Duodenal mucosa (tissue), 2 donors: ENCODE measurements at regions not wholly inside any gene's neighbourhood (a gene's known extent, or its start where the extent isn't known, plus 50 kb on each side); places are given as distances from the start of the nearest gene placed in this dataset.
"Not testable (repeated sequence)": the region's sequence is repeated elsewhere in the genome, so short reads cannot be mapped to it uniquely, and the experiment has no call there.

ENCODE experiments used
- H3K27ac ChIP-seq: one replicate; pipeline ENCODE4 v1.7.0; 2013; ENCODE audit warnings: low read depth, low read length
- H3K27me3 ChIP-seq, 2 donors: one replicate each; pipeline ENCODE4 v1.7.0; 2013; ENCODE audit warnings: low read length in 2 of 2, control low read depth in 1 of 2; ENCODE audit not compliant: insufficient read depth in 2 of 2, control insufficient read depth in 1 of 2
- H3K36me3 ChIP-seq, 2 donors: one replicate each; pipeline ENCODE4 v1.7.0; 2013; ENCODE audit warnings: low read length in 2 of 2, control low read depth in 1 of 2; ENCODE audit not compliant: insufficient read depth in 2 of 2, control insufficient read depth in 1 of 2
- H3K4me1 ChIP-seq, 2 donors: one replicate each; pipeline ENCODE4 v1.7.0; 2013; ENCODE audit warnings: low read length in 2 of 2, control low read depth in 1 of 2; ENCODE audit not compliant: insufficient read depth in 2 of 2, control insufficient read depth in 1 of 2
- H3K4me3 ChIP-seq, 2 donors: one replicate each; pipeline ENCODE4 v1.7.0; 2013; ENCODE audit warnings: low read length in 2 of 2, low read depth in 1 of 2
- H3K9ac ChIP-seq, 2 donors: one replicate each; pipeline ENCODE4 v1.7.0; 2013; ENCODE audit warnings: low read length in 2 of 2, low read depth in 1 of 2
- H3K9me3 ChIP-seq, 2 donors: one replicate each; pipeline ENCODE4 v1.7.0; 2013; ENCODE audit warnings: low read length in 2 of 2, control low read depth in 1 of 2; ENCODE audit not compliant: control insufficient read depth in 1 of 2

DNA sequence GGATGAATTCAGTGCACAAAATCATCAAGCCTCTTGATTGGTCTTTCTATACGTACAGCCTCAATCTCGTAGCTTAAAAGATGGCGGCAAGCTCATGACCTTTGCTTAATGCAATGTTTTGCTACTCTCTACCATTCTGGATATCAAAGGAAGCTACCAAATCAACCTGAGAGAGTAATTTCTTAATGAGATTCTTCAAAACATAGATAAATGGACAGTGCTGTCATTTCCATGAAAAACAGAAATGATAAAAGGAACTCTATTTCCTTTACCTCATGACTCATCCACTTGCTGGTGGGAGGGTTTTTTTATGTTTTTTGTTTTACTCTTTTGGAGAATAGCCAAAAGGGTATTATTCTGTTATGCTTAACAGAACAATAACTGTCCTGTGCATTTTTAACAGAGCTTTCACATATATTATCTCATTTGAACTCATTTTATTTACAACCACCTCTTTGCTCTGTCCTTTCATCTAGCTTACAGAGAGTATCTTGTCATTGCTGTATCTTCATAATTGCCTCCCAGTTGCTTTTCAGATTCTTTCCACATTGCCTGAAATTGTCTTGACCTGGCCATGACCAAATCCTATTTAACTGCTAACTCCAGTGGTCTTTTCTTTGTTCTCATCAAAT lies 138.6 kb upstream of the GPR101 start:
- Histone ChIP-seq H3K27me3 (no peaks in the 10 kb centered on the region), H3K4me1 (no peaks in the 10 kb centered on the region), H3K36me3 (no peaks in the 10 kb centered on the region), H3K9ac (no peak overlapping the region), H3K27ac (no peak overlapping the region), H3K4me3 (no peak overlapping the region), H3K9me3 (no peaks in the 10 kb centered on the region)

DNA sequence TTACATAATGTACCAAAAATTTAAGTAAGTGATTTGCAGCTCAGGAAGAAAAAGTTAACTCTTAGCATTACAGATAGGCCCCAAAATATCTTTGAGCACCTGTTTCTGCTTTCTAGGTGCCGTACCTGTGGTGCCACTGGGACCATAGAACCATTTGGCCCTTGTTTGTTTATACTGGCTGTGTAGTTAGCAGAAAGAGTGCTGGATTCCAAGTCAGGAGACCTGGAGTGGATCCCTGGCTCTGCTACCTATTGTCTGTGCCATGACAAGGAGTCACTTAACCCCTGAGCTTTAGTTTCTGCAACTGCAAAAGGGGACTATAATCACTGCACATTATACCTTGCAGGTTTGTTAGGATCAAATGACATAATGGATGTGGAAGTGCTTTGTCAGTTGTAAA lies 137.8 kb upstream of the GPR101 start:
- Histone ChIP-seq H3K9me3 (no peaks in the 10 kb centered on the region), H3K27ac (no peak overlapping the region), H3K27me3 (no peaks in the 10 kb centered on the region), H3K4me3 (no peak overlapping the region), H3K36me3 (no peaks in the 10 kb centered on the region), H3K4me1 (no peaks in the 10 kb centered on the region), H3K9ac (no peak overlapping the region)

DNA sequence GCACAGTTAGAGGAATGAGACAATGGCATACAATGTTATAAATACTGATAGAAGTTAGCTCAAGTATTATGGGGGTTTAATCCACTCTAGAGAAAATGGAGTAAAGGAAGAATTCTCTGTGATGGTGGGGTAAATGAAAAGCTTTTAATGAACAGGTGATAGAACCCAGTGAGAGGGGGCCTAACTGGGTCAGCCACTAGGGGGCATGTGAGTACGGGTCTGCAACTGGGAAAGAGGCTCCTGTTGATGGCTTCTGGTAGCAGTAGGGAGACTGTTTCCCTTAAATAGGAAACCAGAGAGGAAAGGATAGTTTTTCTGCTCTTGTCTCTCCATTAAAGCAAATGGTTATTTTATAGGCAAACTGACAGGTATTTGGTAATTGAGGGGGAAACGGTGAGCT lies 132.8 kb upstream of the GPR101 start:
- Histone ChIP-seq H3K4me1 (no peaks in the 10 kb centered on the region), H3K9me3 (no peaks in the 10 kb centered on the region), H3K4me3 (no peak overlapping the region), H3K27me3 (no peaks in the 10 kb centered on the region), H3K9ac (no peak overlapping the region), H3K36me3 (no peaks in the 10 kb centered on the region), H3K27ac (no peak overlapping the region)

DNA sequence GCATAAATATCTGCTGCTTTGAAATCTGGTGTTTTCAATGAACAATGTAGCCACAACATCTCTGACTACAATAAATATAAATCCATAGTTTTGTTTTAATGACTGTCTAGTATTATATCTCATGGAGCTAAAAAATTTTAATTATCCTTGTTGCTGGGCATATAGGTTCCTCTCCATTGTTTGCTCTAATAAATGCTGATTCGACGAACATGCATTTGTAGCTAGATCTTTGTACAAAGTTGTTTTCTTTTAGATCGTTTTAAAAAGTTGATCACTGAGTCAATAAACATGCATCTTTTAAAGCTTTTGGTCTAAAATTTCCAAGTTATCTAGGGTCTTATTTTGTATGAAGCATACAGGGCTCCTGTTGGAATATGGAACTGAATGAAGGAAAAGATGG lies 130.5 kb upstream of the GPR101 start:
- H3K36me3 ChIP-seq = no peaks in the 10 kb centered on the region
- H3K27ac ChIP-seq = no peak overlapping the region
- no peaks in the 10 kb centered on the region for H3K9me3 ChIP-seq
- H3K27me3 ChIP-seq = no peaks in the 10 kb centered on the region
- no peak overlapping the region for H3K9ac ChIP-seq
- no peaks in the 10 kb centered on the region for H3K4me1 ChIP-seq
- no peak overlapping the region for H3K4me3 ChIP-seq

DNA sequence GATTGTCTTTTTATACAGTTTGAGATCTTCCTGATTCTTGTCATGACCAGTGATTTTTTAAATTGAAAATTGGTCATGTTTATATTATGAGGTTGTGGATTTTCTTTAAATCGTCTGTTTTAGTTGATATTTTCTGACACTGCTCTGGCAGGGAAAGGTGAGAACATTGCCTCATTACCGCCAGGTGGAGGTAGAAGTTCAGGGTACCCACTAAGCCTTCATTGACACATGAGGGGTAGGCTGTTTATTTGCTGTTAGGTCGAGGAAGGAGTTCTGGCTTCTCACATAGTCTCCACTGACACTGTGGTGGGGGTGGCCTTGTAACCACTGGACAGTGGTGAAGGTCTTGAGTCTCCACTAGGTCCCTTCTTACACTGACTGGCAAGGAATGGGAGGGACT lies 117.6 kb upstream of the GPR101 start:
- Histone ChIP-seq H3K9ac (no peak overlapping the region), H3K4me3 (no peak overlapping the region), H3K36me3 (no peaks in the 10 kb centered on the region), H3K27me3 (no peaks in the 10 kb centered on the region), H3K27ac (no peak overlapping the region), H3K4me1 (no peaks in the 10 kb centered on the region), H3K9me3 (no peaks in the 10 kb centered on the region)

DNA sequence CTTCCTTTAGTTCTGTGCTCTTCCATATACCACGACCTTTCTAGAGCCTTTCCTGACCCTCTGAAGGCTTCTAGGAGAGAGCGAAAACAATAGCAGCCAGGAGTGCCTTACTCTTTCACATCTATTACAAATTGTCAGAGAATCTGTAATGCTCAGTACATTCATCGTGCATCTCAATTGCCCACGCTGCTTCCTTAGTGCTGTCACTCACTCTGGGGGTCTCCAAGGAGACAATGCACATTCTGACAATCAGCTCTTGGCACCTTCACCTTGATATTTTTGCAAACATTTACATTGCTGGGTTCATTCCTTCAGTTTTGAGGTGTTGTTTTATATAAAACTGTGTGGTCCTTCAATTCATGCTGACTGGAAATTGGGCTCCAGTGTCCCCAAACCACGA lies 110.1 kb upstream of the GPR101 start:
- H3K9ac ChIP-seq = no peak overlapping the region
- H3K27ac ChIP-seq = no peak overlapping the region
- H3K4me1 ChIP-seq = no peaks in the 10 kb centered on the region
- no peak overlapping the region for H3K4me3 ChIP-seq
- no peaks in the 10 kb centered on the region for H3K36me3 ChIP-seq
- H3K27me3 ChIP-seq = no peaks in the 10 kb centered on the region
- no peaks in the 10 kb centered on the region for H3K9me3 ChIP-seq

DNA sequence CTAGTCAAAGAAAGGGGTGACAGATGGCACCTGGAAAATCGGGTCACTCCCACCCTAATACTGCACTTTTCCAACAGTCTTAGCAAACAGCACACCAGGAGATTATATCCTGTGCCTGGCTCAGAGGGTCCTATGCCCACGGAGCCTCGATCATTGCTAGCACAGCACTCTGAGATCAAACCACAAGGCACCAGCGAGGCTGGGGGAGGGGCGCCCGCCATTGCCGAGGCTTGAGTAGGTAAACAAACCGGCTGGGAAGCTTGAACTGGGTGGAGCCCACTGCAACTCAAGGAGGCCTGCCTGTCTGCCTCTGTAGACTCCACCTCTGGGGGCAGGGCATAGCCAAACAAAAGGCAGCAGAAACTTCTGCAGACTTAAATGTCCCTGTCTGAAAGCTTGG lies 88.9 kb upstream of the GPR101 start:
- not testable (repeated sequence) for H3K4me3 ChIP-seq, H3K4me1 ChIP-seq, H3K27ac ChIP-seq, H3K36me3 ChIP-seq, H3K9me3 ChIP-seq, H3K9ac ChIP-seq, H3K27me3 ChIP-seq

DNA sequence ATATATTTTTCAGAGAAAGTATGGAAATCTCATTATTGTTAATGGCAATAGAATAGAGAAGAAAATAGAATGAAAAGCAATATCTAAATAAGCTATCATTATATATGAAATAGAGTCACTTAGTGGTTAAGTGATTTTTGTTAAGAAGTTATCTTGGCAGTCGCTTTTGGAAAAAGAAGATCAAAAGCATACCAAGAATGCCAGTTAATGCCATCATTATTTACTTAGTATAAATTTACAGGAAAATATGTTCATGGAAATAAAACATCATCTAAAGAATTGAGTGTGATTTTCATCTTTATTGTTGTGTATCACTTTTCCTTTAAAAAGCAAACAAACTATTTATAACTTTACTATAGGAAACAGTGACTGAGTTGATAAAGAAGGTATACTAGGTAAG lies 85.3 kb upstream of the GPR101 start:
- Histone ChIP-seq H3K36me3 (no peaks in the 10 kb centered on the region), H3K9me3 (no peaks in the 10 kb centered on the region), H3K27me3 (no peaks in the 10 kb centered on the region)

DNA sequence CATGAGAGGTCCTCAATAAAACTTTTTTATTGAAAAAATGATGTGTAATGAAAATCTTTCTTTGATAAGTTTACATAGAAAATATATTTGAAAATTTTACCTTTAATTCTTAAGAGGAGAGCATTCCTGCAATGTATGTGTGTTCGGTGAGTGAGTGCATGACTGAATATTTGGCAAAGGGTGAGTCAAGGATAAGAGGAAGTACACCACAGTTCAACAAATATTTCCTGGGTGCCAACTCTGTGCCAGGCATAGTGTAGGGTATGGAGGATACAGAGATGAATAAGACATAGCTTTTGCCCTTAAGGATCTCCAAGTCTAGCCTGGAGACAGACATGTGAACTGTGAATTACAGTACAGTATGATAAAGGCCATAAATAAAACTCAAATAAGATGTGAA lies 84.7 kb upstream of the GPR101 start:
- H3K4me1 ChIP-seq = no peaks in the 10 kb centered on the region
- no peaks in the 10 kb centered on the region for H3K27me3 ChIP-seq
- no peaks in the 10 kb centered on the region for H3K9me3 ChIP-seq
- H3K4me3 ChIP-seq = no peak overlapping the region
- no peak overlapping the region for H3K27ac ChIP-seq
- H3K36me3 ChIP-seq = no peaks in the 10 kb centered on the region
- no peak overlapping the region for H3K9ac ChIP-seq

More for the DNA sequence above, 85.3 kb upstream of the GPR101 start:
- H3K9ac ChIP-seq = no peak overlapping the region
- no peak overlapping the region for H3K27ac ChIP-seq
- H3K4me1 ChIP-seq = no peaks in the 10 kb centered on the region
- H3K4me3 ChIP-seq = no peak overlapping the region

DNA sequence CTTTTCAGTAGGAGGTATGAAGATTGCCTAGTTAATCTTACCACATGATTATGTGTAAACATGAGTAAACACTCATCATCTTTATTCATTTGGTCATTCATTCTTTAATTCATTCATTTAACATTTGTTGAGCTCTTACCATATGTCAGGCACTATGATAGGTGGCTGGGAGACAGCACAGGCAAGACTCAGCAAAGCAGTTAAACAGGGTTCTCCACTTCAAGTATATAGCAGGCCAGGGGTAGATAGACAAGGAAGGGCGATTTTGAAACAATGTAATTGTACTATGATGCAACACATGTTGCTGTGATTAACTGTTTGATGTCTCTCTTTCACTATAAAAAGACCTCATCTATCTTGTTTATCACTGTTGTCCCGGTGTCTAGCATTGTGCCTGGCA lies 84.3 kb upstream of the GPR101 start:
- Histone ChIP-seq H3K4me3 (no peak overlapping the region), H3K4me1 (no peaks in the 10 kb centered on the region), H3K9me3 (no peaks in the 10 kb centered on the region), H3K36me3 (no peaks in the 10 kb centered on the region), H3K27me3 (no peaks in the 10 kb centered on the region), H3K27ac (no peak overlapping the region), H3K9ac (no peak overlapping the region)

DNA sequence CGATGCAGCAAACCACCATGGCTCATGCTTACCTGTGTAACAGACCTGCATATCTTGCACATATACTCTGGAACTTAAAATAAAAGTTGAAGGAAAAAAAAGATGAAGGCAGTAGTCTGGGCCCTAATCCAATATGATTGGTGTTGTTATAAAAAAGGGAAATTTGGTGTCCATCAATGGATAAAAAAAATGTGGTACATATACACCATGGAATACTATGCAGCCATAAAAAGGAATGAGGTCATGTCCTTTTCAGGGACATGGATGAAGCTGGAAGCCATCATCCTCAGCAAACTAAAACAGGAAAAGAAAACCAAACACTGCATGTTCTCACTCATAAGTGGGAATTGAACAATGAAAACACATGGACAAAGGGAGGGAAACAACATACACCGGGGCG lies 74.1 kb upstream of the GPR101 start:
- H3K9me3 ChIP-seq, H3K27me3 ChIP-seq, H3K9ac ChIP-seq: not testable (repeated sequence)

More for the DNA sequence above, 74.1 kb upstream of the GPR101 start:
- not testable (repeated sequence) for H3K4me1 ChIP-seq, H3K36me3 ChIP-seq, H3K4me3 ChIP-seq, H3K27ac ChIP-seq
